IPS-20b (cell line): ENCODE measurements at regions not wholly inside any gene's neighbourhood (a gene's known extent, or its start where the extent isn't known, plus 50 kb on each side); places are given as distances from the start of the nearest gene placed in this dataset.
"Not testable (repeated sequence)": the region's sequence is repeated elsewhere in the genome, so short reads cannot be mapped to it uniquely, and the experiment has no call there.

Experiments
- H3K27ac ChIP-seq: one replicate; pipeline ENCODE4 v1.5.1; 2013; ENCODE audit warnings: low read length
- H3K27me3 ChIP-seq: 2 replicates; pipeline ENCODE4 v1.6.1; 2013; ENCODE audit warnings: mild to moderate bottlenecking, low read length, inconsistent platforms; ENCODE audit not compliant: insufficient read depth
- H3K36me3 ChIP-seq: 2 replicates; pipeline ENCODE4 v1.6.1; 2013; ENCODE audit warnings: low read depth, mild to moderate bottlenecking, inconsistent platforms, low read length, moderate library complexity; ENCODE audit not compliant: insufficient read depth
- H3K4me1 ChIP-seq: 2 replicates; pipeline ENCODE4 v1.6.1; 2013; ENCODE audit warnings: mild to moderate bottlenecking, control low read depth, inconsistent platforms, low read length, moderate library complexity; ENCODE audit not compliant: insufficient read depth
- H3K4me3 ChIP-seq: 2 replicates; pipeline ENCODE4 v1.5.1; 2013; ENCODE audit warnings: mild to moderate bottlenecking, low read length, inconsistent platforms
- H3K9ac ChIP-seq: 2 replicates; pipeline ENCODE4 v1.6.1; 2013; ENCODE audit warnings: low read depth, mild to moderate bottlenecking, inconsistent platforms, low read length, moderate library complexity
- H3K9me3 ChIP-seq: 2 replicates; pipeline ENCODE4 v1.6.1; 2013; ENCODE audit warnings: mild to moderate bottlenecking, low read depth, low read length, inconsistent platforms; ENCODE audit not compliant: insufficient read depth

- Histone ChIP-seq H3K4me3 (no peak overlapping the region), H3K9ac (no peak overlapping the region), H3K9me3 (peaks cover 5% of the 10 kb centered on the region; the same call in 1 of the 2 replicates), H3K36me3 (no peaks in the 10 kb centered on the region), H3K4me1 (peaks cover 5% of the 10 kb centered on the region), H3K27me3 (no peaks in the 10 kb centered on the region), H3K27ac (no peak overlapping the region)
These were observed 215.0 kb downstream of the SLC38A4 start for GRCh38 chr12:46610754-46611153.

DNA sequence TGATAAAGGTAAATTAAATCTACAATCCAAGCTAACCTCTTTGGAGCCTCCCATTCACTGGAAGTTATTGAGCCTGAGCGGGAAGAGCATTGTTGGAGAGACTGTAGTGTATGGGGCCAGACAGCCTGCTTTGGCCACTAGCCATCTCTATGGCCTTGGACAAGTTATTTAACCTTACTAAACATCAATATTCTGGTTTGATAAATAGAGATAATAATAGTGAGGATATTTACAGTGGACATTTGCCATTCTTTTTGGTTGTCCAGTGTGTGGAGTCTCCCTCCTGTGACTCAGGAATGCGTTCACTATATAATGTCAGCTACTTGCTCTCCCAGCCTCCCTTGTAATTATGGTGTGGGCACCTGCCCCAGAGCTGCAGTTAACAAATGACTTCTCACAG, 216.1 kb downstream of the SLC38A4 start:
- H3K27ac ChIP-seq: no peak overlapping the region

DNA sequence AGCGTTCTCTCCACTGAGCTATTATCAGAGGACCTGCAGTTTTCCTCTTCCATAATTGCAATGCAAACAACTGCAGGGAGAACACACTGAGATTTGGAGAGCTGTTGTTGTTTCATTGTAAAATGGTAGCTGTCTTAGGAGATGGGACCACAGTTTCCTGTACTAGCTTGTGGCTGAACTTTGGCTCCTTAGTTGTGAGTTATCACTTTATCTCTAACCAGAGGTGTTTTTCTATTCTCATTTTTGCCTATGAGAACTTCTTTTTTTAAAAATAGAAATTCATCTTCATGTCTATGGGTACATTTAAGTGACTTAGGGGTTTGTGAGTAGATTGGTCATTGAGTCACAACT, 216.5 kb downstream of the SLC38A4 start:
- Histone ChIP-seq H3K9ac (no peak overlapping the region), H3K4me1 (peaks cover 5% of the 10 kb centered on the region), H3K27me3 (no peaks in the 10 kb centered on the region), H3K9me3 (no peaks in the 10 kb centered on the region), H3K36me3 (no peaks in the 10 kb centered on the region), H3K27ac (no peak overlapping the region), H3K4me3 (no peak overlapping the region)

More for the DNA sequence above, 216.1 kb downstream of the SLC38A4 start:
- Histone ChIP-seq H3K27me3 (no peaks in the 10 kb centered on the region), H3K9ac (no peak overlapping the region), H3K9me3 (no peaks in the 10 kb centered on the region; the same call in 1 of the 2 replicates), H3K4me3 (no peak overlapping the region), H3K36me3 (no peaks in the 10 kb centered on the region), H3K4me1 (peaks cover 5% of the 10 kb centered on the region)

- Histone ChIP-seq H3K9ac (no peak overlapping the region), H3K27me3 (no peaks in the 10 kb centered on the region), H3K9me3 (no peaks in the 10 kb centered on the region), H3K4me3 (no peak overlapping the region), H3K4me1 (peaks cover 5% of the 10 kb centered on the region), H3K36me3 (no peaks in the 10 kb centered on the region), H3K27ac (no peak overlapping the region)
These were observed 217.1 kb downstream of the SLC38A4 start for GRCh38 chr12:46608431-46609272.

DNA sequence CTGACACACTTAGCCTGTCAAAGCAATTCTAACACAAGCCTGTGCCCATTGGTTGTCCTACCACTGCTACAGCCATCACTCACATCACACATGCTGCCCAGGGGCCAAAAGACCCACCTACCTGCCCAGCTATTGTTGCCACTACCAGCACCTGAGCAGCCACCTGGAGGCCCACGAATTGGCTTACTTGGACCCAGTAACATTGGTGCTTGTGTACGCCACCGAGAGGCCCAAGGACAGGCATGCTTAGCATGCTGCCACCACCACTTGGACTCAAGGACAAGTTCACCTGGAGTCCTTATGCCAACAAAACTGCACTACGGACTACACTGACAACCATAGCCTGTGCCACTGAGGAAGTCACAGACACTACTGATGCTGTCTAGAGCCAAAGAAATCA, 221.1 kb downstream of the SLC38A4 start:
- H3K27me3 ChIP-seq: no peaks in the 10 kb centered on the region
- no peak overlapping the region for H3K4me3 ChIP-seq
- no peaks in the 10 kb centered on the region for H3K9me3 ChIP-seq
- H3K27ac ChIP-seq: no peak overlapping the region
- no peak overlapping the region for H3K9ac ChIP-seq
- no peaks in the 10 kb centered on the region for H3K4me1 ChIP-seq
- H3K36me3 ChIP-seq: no peaks in the 10 kb centered on the region

DNA sequence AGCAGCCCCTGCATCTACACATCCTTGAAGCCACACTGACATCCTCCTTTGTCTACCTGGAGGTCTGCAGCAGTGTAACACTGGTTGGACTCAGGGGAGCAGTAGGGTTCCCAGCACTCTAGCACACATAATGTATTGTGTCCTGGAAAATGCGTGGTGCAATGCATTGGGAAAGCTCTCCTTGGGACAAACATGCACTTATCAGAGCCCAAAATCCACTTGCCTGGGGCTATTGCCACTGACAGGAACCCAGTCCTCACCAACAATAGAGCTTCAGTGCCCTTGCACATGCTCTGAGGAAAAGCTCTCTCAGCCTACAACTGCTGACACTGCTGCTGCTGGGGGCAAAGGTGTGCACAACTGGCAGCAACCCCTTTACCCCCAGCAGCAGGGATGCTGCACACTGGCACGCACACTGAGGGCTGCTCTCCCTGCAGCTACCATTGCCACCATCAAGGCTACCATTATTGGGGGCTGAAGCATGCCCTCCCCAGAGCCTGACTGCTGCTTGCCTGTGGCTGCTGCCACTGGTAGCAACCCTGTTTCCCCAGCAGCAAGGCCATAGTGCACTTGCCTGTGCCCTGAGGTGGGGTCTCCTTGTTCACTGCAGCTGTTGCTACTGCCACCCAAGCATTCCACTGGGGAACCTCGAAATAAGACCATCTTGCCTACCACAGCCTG, 221.9 kb downstream of the SLC38A4 start:
- no peak overlapping the region for H3K9ac ChIP-seq
- H3K27me3 ChIP-seq: no peaks in the 10 kb centered on the region
- H3K27ac ChIP-seq: no peak overlapping the region
- H3K4me1 ChIP-seq: no peaks in the 10 kb centered on the region
- H3K9me3 ChIP-seq: no peaks in the 10 kb centered on the region
- H3K4me3 ChIP-seq: no peak overlapping the region
- no peaks in the 10 kb centered on the region for H3K36me3 ChIP-seq

DNA sequence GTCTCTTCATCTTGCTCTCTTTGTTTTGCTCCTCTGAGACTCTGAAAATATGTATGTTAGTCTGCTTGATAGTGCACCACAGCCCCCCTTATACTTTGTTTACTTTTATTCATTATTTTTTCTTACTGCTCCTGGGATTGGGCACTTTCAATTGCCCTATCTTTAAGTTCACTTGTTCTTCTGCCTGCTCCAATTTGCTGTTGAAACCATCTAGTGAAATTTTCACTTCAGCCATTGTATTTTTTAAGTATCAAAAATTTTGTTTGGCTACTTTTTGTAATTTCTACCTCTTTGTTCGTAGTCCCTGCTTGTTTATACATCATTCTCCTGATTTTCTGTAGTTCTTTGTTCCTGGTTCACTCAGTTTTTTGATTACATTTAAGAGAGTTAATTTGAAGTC, 223.3 kb downstream of the SLC38A4 start:
- Histone ChIP-seq H3K4me1 (no peaks in the 10 kb centered on the region), H3K27ac (no peak overlapping the region), H3K4me3 (no peak overlapping the region), H3K9ac (no peak overlapping the region), H3K36me3 (no peaks in the 10 kb centered on the region), H3K9me3 (no peaks in the 10 kb centered on the region), H3K27me3 (no peaks in the 10 kb centered on the region)

GRCh38 chr12:46590991-46591703, 218.6 kb upstream of the SLC38A2 start:
- H3K4me3 ChIP-seq: no peak overlapping the region
- H3K9me3 ChIP-seq: no peaks in the 10 kb centered on the region
- no peaks in the 10 kb centered on the region for H3K36me3 ChIP-seq
- H3K27ac ChIP-seq: no peak overlapping the region
- H3K27me3 ChIP-seq: no peaks in the 10 kb centered on the region
- H3K9ac ChIP-seq: no peak overlapping the region
- H3K4me1 ChIP-seq: peaks cover 3% of the 10 kb centered on the region; the same call in 1 of the 2 replicates

- peak overlapping the region; percentile 58; the same call in 1 of the 2 replicates for H3K9ac ChIP-seq
- peaks cover 9% of the 10 kb centered on the region for H3K9me3 ChIP-seq
- no peaks in the 10 kb centered on the region for H3K27me3 ChIP-seq
- peaks cover 7% of the 10 kb centered on the region; the same call in 1 of the 2 replicates for H3K4me1 ChIP-seq
- H3K36me3 ChIP-seq: no peaks in the 10 kb centered on the region
- peak overlapping the region; percentile 33 for H3K4me3 ChIP-seq
- H3K27ac ChIP-seq: peak overlapping the region; percentile 30
These were observed 213.5 kb upstream of the SLC38A2 start for GRCh38 chr12:46585854-46586621.

- not testable (repeated sequence) for H3K9ac ChIP-seq, H3K9me3 ChIP-seq, H3K27me3 ChIP-seq, H3K4me3 ChIP-seq, H3K36me3 ChIP-seq, H3K27ac ChIP-seq, H3K4me1 ChIP-seq
These were observed 211.5 kb upstream of the SLC38A2 start for GRCh38 chr12:46584098-46584497.

DNA sequence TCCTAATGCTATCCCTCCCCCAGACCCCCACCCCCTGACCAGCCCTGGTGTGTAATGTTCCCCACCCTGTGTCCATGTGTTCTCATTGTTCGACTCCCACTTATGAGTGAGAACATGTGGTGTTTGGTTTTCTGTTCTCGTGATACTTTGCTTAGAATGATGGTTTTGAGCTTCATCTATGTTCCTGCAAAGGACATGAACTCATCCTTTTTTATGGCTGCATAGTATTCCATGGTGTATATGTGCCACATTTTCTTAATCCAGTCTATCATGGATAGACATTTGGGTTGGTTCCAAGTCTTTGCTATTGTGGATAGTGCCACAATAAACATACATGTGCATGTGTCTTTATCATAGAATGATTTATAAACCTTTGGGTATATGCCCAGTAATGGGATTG, 209.4 kb upstream of the SLC38A2 start:
- not testable (repeated sequence) for H3K9ac ChIP-seq, H3K4me1 ChIP-seq, H3K27me3 ChIP-seq, H3K4me3 ChIP-seq, H3K27ac ChIP-seq, H3K36me3 ChIP-seq, H3K9me3 ChIP-seq
